ENCODE measurements at regions not wholly inside any gene's neighbourhood (a gene's known extent, or its start where the extent isn't known, plus 50 kb on each side); places are given as distances from the start of the nearest gene placed in this dataset.
A peak's percentile ranks its signal among the peaks of the same experiment; 100 is the strongest.
"Not testable (repeated sequence)": the region's sequence is repeated elsewhere in the genome, so short reads cannot be mapped to it uniquely, and the experiment has no call there.

- no peak for TF ChIP-seq CTCF (IDR thresholded peaks at IDR 0.05; ENCODE audit: low read depth, low read length)
- no peak for DNase-seq (ENCODE audit: low read depth, low spot score)
- no peak overlapping the region for H3K4me3 ChIP-seq (ENCODE audit: low read depth, low read length)
- in situ Hi-C loops (cut with HindIII; ENCODE audit: low sequenced_read_pairs): no loop called here
Observed at GRCh38 chr20:22690000-22690399, 105.6 kb upstream of the FOXA2 start.

DNA sequence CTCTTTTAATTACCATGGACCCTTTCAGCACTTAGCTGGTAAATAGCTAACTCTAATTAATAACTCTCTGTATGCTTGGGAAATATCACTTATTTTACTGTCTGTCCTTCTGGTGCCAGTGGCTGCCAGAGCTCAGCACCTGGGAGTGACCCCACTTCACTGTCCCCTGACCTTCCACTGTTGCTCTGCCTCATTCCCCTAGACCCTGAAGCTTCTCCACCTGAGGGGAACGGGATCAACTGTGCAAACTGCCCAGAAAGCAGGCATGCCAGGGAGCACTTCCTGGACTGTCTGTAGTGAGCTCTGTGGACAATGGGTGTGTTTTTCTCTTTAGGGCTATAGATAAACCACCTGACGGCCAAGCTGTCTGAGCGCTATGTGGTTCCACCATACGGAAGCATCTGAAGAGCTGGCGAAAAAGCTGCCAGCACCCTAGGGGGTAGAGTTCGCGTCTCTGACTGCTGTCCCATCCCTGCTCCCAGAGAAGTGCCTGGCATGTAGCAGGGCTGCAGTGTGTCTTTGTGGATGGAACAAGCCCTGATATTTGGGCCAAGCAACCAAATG is 106.3 kb upstream of the FOXA2 start:
- no peak for DNase-seq (ENCODE audit: low read depth, low spot score)
- TF ChIP-seq CTCF (IDR thresholded peaks at IDR 0.05; ENCODE audit: low read depth, low read length): no peak
- in situ Hi-C loops (cut with HindIII; ENCODE audit: low sequenced_read_pairs): no loop called here
- H3K4me3 ChIP-seq (ENCODE audit: low read depth, low read length): no peak overlapping the region

DNA sequence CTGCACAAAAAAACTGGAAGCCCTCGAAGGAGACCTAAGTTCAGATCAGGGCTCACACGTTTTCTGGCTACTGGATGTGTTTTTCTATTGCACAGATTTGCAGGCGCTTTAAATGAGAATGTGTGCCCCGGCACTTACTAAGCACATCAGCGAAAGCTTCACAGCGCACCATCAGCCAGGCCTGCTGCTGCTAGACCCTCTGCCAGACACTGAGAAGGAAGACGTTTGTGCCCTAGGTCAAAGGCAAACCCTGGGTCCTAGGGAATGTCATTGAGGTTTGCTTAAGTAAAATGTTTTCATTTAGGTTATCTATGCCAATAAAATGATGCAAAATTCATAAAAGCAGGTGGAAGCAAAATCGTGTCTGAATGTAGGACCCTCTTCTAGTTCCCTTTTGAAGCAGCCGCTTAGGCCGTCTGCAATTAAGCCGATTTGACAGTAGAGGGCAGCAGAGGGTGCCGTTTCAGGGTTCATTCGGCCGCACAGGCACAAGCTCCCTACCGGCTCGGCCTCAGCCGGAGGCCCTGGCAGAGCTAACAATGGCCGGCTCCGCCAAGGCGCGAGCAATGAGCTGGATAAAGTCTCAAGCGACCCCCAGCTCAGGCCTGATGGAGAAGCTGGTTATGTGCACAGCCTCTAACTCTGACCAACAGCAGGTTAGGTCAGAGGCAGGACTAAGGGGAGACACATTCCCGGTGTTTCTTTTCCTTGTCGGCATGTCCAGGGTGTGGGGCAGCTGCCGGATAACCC is 107.2 kb upstream of the FOXA2 start:
- peak; percentile 67 for DNase-seq (ENCODE audit: low read depth, low spot score)
- TF ChIP-seq CTCF (IDR thresholded peaks at IDR 0.05; ENCODE audit: low read depth, low read length): peak; percentile 85
- no peak overlapping the region for H3K4me3 ChIP-seq (ENCODE audit: low read depth, low read length)
- in situ Hi-C loops (cut with HindIII; ENCODE audit: low sequenced_read_pairs): no loop called here

- in situ Hi-C loops (cut with HindIII; ENCODE audit: low sequenced_read_pairs): no loop called here
- DNase-seq (ENCODE audit: low read depth, low spot score): no peak
- no peak for TF ChIP-seq CTCF (IDR thresholded peaks at IDR 0.05; ENCODE audit: low read depth, low read length)
- no peak overlapping the region for H3K4me3 ChIP-seq (ENCODE audit: low read depth, low read length)
Observed at GRCh38 chr20:22692119-22692475, 107.7 kb upstream of the FOXA2 start.

DNA sequence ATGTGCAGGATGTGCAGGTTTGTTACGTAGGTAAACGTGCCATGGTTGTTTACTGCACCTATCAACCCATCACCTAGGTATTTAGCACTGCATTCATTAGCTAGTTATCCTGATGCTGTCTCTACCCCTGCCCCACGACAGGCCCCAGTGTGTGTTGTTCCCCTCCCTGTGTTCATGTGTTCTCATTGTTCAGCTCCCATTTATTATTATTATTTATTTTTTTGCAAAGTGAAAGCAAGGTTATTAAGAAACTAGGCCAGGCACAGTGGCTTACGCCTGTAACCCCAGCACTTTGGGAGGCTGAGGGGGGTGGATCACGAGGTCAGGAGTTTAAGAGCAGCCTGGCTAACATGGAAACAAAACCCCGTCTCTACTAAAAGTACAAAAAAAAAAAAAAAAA is 108.2 kb upstream of the FOXA2 start:
- H3K4me3 ChIP-seq (ENCODE audit: low read depth, low read length); in situ Hi-C loops (cut with HindIII; ENCODE audit: low sequenced_read_pairs); DNase-seq (ENCODE audit: low read depth, low spot score): not testable (repeated sequence)

DNA sequence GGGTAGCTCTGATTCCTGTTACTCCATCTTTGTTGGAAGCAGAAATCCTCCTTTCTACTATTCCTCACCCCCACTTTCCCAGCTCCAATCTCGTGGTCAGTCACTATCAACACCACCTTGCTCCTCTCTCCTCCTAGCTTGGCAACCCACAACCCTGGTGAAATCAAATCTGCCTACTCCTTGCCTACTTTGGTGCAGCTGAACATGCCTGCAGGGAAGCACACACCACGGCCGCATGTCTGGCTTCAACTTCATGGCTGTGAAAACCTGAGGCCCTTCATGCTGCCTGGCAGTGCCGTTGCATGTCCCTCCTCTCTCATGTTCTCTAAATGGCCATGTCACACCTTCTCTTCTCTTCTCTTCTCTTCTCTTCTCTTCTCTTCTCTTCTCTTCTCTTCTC is 112.4 kb upstream of the FOXA2 start:
- no peak overlapping the region for H3K4me3 ChIP-seq (ENCODE audit: low read depth, low read length)
- no peak for DNase-seq (ENCODE audit: low read depth, low spot score)
- TF ChIP-seq CTCF (IDR thresholded peaks at IDR 0.05; ENCODE audit: low read depth, low read length): no peak
- in situ Hi-C loops (cut with HindIII; ENCODE audit: low sequenced_read_pairs): no loop called here

DNA sequence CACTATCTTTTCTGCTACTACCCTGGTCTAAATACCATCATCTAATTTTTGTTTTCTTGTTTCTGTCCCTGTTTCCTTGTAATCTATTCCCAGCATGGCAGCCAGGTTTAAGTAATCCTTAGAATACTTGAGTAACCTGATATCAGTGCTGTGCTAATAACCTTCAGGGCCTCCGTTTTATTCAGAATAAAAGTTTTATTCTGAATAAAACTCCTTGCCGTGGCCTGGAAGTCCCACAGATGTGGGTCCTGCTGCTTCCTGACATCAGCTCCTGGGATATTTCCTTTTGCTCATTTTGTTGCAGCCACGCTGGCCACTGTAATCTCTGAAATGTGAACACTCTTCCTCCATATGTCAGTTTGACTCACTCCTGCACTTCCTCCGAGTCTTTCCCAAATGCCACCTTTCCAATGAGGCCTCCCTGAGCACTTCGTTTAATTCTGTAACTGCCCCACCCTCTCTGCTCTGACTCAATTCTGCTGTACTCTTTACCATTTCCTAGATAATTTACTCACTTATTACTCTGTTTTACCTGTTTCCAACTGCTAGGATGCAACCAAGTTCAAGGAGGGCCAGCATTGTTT is 114.0 kb upstream of the FOXA2 start:
- in situ Hi-C loops (cut with HindIII; ENCODE audit: low sequenced_read_pairs): no loop called here
- no peak overlapping the region for H3K4me3 ChIP-seq (ENCODE audit: low read depth, low read length)
- no peak for TF ChIP-seq CTCF (IDR thresholded peaks at IDR 0.05; ENCODE audit: low read depth, low read length)
- no peak for DNase-seq (ENCODE audit: low read depth, low spot score)

All from astrocyte of the spinal cord (primary cell).